Adrenal gland (tissue), 5 donors: ENCODE measurements at regions not wholly inside any gene's neighbourhood (a gene's known extent, or its start where the extent isn't known, plus 50 kb on each side); places are given as distances from the start of the nearest gene placed in this dataset.

Experiments used
- CTCF ChIP-seq, 6 experiments: fragments of 450-650 bp in 4 of 6; fragments of 200-600 bp in 2 of 6; sonication (generic) in 1 of 6; IDR thresholded peaks; 1 replicate in 5 of 6; 2 replicates in 1 of 6; pipeline versions ENCODE4 v1.5.1 to v1.8.0; 2016 to 2021; ENCODE audit warnings: antibody characterized with exemption in 6 of 6, mild to moderate bottlenecking in 2 of 6, moderate library complexity in 1 of 6
- POLR2A ChIP-seq, 2 donors: fragments of 450-650 bp; IDR thresholded peaks; one replicate each; pipeline ENCODE4 v1.6.1; 2017; ENCODE audit warnings: antibody characterized with exemption in 2 of 2, mild to moderate bottlenecking in 2 of 2, moderate library complexity in 1 of 2
- donor health status: DM: no; HTN: no; CAD: no.

GRCh38 chr13:88014527-88014926 is 343.4 kb downstream of the SLITRK5 start:
- TF ChIP-seq CTCF (IDR thresholded peaks at IDR 0.05) (no peak), POLR2A (IDR thresholded peaks at IDR 0.05) (no peak)
